Keratinocyte (primary cell): ENCODE measurements at regions not wholly inside any gene's neighbourhood (a gene's known extent, or its start where the extent isn't known, plus 50 kb on each side); places are given as distances from the start of the nearest gene placed in this dataset.

Source experiments
- DNase-seq: peaks from one replicate; pipeline ENCODE4 v3.0.0-alpha.2; 2011; ENCODE audit warnings: low read depth, missing footprints, low spot score
- FAIRE-seq: peaks from 2 replicates; lab custom pipeline; 2011; peaks lifted over from hg19 to GRCh38; lab: Jason Lieb, UNC
- H2AFZ ChIP-seq: 2 replicates; pipeline ENCODE4 v1.6.0; 2012; ENCODE audit warnings: low read length, control low read depth, inconsistent platforms; ENCODE audit not compliant: control insufficient read depth
- H3K27ac ChIP-seq: 2 replicates; pipeline ENCODE4 v1.5.1; 2011; ENCODE audit warnings: low read length; ENCODE audit not compliant: control insufficient read depth, insufficient read depth
- H3K27me3 ChIP-seq: 3 replicates; pipeline ENCODE4 v1.6.0; 2011; ENCODE audit warnings: low read length; ENCODE audit not compliant: control insufficient read depth, insufficient read depth; ENCODE audit errors: extremely low read depth
- H3K36me3 ChIP-seq, 2 experiments: 2 replicates in 1 of 2; 3 replicates in 1 of 2; pipeline ENCODE4 v1.5.1; 2011; ENCODE audit warnings: low read length in 2 of 2, mild to moderate bottlenecking in 1 of 2; ENCODE audit not compliant: control insufficient read depth in 2 of 2, insufficient read depth in 2 of 2; ENCODE audit errors: extremely low read depth in 1 of 2
- H3K4me1 ChIP-seq: 3 replicates; pipeline ENCODE4 v1.5.1; 2011; ENCODE audit warnings: low read length; ENCODE audit not compliant: control insufficient read depth, insufficient read depth; ENCODE audit errors: extremely low read depth
- H3K4me2 ChIP-seq: 3 replicates; pipeline ENCODE4 v1.6.0; 2011; ENCODE audit warnings: low read depth, low read length; ENCODE audit not compliant: control insufficient read depth, insufficient read depth; ENCODE audit errors: extremely low read depth
- H3K4me3 ChIP-seq, 3 experiments: fragments of 200-600 bp in 1 of 3; sonication (generic) in 1 of 3; 2 replicates in 2 of 3; 3 replicates in 1 of 3; pipeline ENCODE4 v1.5.1; 2011 to 2016; ENCODE audit warnings: low read length in 3 of 3, mild to moderate bottlenecking in 3 of 3, control low read depth in 2 of 3, inconsistent platforms in 1 of 3, low read depth in 1 of 3, mixed read lengths in 1 of 3, mixed run types in 1 of 3, moderate library complexity in 1 of 3; ENCODE audit not compliant: control insufficient read depth in 2 of 3, insufficient read depth in 2 of 3; ENCODE audit errors: extremely low read depth in 1 of 3
- H3K79me2 ChIP-seq: 2 replicates; pipeline ENCODE4 v1.6.0; 2012; ENCODE audit warnings: low read length; ENCODE audit not compliant: control insufficient read depth, insufficient read depth
- H3K9ac ChIP-seq: 3 replicates; pipeline ENCODE4 v1.6.0; 2011; ENCODE audit warnings: low read length; ENCODE audit not compliant: control insufficient read depth, insufficient read depth; ENCODE audit errors: extremely low read depth
- H3K9me1 ChIP-seq: 3 replicates; pipeline ENCODE4 v1.6.0; 2011; ENCODE audit warnings: low read length; ENCODE audit not compliant: control insufficient read depth, insufficient read depth; ENCODE audit errors: extremely low read depth
- H3K9me3 ChIP-seq: 2 replicates; pipeline ENCODE4 v1.5.1; 2012; ENCODE audit warnings: low read depth, low read length; ENCODE audit not compliant: control insufficient read depth
- H4K20me1 ChIP-seq: 3 replicates; pipeline ENCODE4 v1.6.0; 2011; ENCODE audit warnings: low read length; ENCODE audit not compliant: control insufficient read depth, insufficient read depth; ENCODE audit errors: extremely low read depth
- EZH2 ChIP-seq: IDR thresholded peaks from one replicate; pipeline ENCODE4 v1.6.1; 2012; ENCODE audit warnings: inconsistent platforms, mild to moderate bottlenecking, low read length, moderate library complexity
- dilution Hi-C: fragments of 300-500 bp; cut with MboI; formaldehyde crosslinking; loops from one replicate; pipeline ENCODE4 v1.7.0; 2020; ENCODE audit warnings: low sequenced_read_pairs; ENCODE audit not compliant: extremely low pct_ligation_motif_present
- TF ChIP-seq, protein P1 (sequence below), 3 experiments: IDR thresholded peaks in 1 of 3; conservative IDR thresholded peaks in 1 of 3; optimal IDR thresholded peaks in 1 of 3; 2 replicates in 2 of 3; 3 replicates in 1 of 3; pipeline versions ENCODE3 to v1.5.1; 2011; ENCODE audit warnings: low read length in 3 of 3, mild to moderate bottlenecking in 3 of 3, moderate library complexity in 2 of 3, control low read depth in 1 of 3, inconsistent platforms in 1 of 3; ENCODE audit not compliant: insufficient read depth in 2 of 3; ENCODE audit errors: extremely low read depth in 1 of 3

DNA sequence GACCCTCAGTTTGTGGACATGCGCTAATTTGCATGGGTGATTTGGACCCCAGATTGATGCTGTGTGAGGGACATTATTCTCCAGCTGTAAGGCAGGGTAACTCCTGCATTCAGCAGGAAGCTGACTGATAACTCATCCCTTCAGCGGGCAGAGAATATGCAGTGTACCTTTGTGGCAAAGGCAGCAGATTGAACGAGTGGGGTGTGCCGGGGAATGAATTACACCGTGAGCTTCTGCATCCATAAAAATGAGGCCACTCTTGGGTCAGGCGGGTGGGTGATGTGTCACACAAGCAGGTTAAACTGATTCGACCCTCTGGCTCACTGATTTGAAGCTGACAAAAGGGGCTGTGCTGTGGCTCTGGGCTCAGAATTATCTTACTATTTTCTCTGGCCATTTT, 128.9 kb upstream of the PMFBP1 start:
- Histone ChIP-seq H3K9ac (no peak overlapping the region), H2AFZ (peak overlapping the region; percentile 65)
- no peak for FAIRE-seq

DNA sequence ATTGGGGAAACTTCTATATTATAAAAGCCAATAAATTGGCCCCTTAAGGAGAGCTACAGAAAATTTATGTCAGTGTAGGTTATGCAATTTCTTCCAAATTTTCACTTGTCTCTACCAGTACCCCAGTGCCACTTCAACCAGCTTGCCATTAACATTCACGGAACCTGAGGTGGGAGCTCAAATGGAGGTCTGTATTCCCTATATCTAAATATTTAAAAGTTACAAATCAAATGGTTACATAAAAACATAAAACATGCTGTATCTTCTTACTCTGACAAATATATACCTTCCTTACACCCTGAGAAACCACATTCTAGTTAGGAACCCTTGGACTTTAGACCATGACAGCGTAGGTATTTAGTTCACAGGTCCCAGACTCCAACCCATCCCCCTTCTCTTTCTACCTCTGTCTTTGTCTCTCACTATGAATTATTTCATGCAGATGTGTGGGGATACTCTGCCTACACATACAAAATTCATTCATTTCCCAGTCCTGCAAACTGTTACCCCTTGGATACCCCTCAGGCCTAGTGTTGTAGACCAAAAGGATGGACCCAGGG, 127.8 kb upstream of the PMFBP1 start:
- H3K9me3 ChIP-seq: no peaks in the 10 kb centered on the region
- no peaks in the 10 kb centered on the region for H3K79me2 ChIP-seq
- dilution Hi-C loops: no loop called here
- no peaks in the 10 kb centered on the region for H3K27me3 ChIP-seq
- no peaks in the 10 kb centered on the region for H3K9me1 ChIP-seq
- no peaks in the 10 kb centered on the region for H3K36me3 ChIP-seq
- no peak overlapping the region for H3K4me2 ChIP-seq
- TF ChIP-seq EZH2: no peak
- TF ChIP-seq, protein P1, sequence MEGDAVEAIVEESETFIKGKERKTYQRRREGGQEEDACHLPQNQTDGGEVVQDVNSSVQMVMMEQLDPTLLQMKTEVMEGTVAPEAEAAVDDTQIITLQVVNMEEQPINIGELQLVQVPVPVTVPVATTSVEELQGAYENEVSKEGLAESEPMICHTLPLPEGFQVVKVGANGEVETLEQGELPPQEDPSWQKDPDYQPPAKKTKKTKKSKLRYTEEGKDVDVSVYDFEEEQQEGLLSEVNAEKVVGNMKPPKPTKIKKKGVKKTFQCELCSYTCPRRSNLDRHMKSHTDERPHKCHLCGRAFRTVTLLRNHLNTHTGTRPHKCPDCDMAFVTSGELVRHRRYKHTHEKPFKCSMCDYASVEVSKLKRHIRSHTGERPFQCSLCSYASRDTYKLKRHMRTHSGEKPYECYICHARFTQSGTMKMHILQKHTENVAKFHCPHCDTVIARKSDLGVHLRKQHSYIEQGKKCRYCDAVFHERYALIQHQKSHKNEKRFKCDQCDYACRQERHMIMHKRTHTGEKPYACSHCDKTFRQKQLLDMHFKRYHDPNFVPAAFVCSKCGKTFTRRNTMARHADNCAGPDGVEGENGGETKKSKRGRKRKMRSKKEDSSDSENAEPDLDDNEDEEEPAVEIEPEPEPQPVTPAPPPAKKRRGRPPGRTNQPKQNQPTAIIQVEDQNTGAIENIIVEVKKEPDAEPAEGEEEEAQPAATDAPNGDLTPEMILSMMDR (optimal IDR thresholded peaks at IDR 0.05 in 1 of 3, IDR thresholded peaks at IDR 0.05 in 1 of 3, conservative IDR thresholded peaks at IDR 0.05 in 1 of 3; ENCODE audit: extremely low read depth in 1 of 3, insufficient read depth in 2 of 3, low read length in 3 of 3): no peak
- H3K4me3 ChIP-seq: no peak overlapping the region
- FAIRE-seq (no peak), DNase-seq (no peak)
- no peak overlapping the region for H3K27ac ChIP-seq
- no peak overlapping the region for H3K9ac ChIP-seq
- H4K20me1 ChIP-seq: no peaks in the 10 kb centered on the region
- H3K4me1 ChIP-seq: peaks cover 2% of the 10 kb centered on the region
- no peak overlapping the region for H2AFZ ChIP-seq

More for the DNA sequence above, 128.9 kb upstream of the PMFBP1 start:
- Histone ChIP-seq H3K9me1 (no peaks in the 10 kb centered on the region), H4K20me1 (no peaks in the 10 kb centered on the region), H3K4me3 (no peak overlapping the region), H3K27me3 (no peaks in the 10 kb centered on the region), H3K79me2 (no peaks in the 10 kb centered on the region), H3K9me3 (no peaks in the 10 kb centered on the region), H3K4me2 (no peak overlapping the region), H3K36me3 (no peaks in the 10 kb centered on the region), H3K4me1 (peaks cover 2% of the 10 kb centered on the region), H3K27ac (no peak overlapping the region)
- dilution Hi-C loops: no loop called here
- TF ChIP-seq EZH2: no peak
- TF ChIP-seq, protein P1 (optimal IDR thresholded peaks at IDR 0.05 in 1 of 3, IDR thresholded peaks at IDR 0.05 in 1 of 3, conservative IDR thresholded peaks at IDR 0.05 in 1 of 3; ENCODE audit: extremely low read depth in 1 of 3, insufficient read depth in 2 of 3, low read length in 3 of 3): no peak
- DNase-seq: no peak
